GM19351 (cell line): ENCODE measurements at regions not wholly inside any gene's neighbourhood (a gene's known extent, or its start where the extent isn't known, plus 50 kb on each side); places are given as distances from the start of the nearest gene placed in this dataset.
"Not testable (repeated sequence)": the region's sequence is repeated elsewhere in the genome, so short reads cannot be mapped to it uniquely, and the experiment has no call there.

Source experiments
- ATAC-seq: cut with Tn5 transposase; IDR thresholded peaks from one replicate; pipeline ENCODE4 v1.9.1; 2021; ENCODE audit warnings: mild to moderate bottlenecking, moderate library complexity; ENCODE audit not compliant: unreplicated experiment

DNA sequence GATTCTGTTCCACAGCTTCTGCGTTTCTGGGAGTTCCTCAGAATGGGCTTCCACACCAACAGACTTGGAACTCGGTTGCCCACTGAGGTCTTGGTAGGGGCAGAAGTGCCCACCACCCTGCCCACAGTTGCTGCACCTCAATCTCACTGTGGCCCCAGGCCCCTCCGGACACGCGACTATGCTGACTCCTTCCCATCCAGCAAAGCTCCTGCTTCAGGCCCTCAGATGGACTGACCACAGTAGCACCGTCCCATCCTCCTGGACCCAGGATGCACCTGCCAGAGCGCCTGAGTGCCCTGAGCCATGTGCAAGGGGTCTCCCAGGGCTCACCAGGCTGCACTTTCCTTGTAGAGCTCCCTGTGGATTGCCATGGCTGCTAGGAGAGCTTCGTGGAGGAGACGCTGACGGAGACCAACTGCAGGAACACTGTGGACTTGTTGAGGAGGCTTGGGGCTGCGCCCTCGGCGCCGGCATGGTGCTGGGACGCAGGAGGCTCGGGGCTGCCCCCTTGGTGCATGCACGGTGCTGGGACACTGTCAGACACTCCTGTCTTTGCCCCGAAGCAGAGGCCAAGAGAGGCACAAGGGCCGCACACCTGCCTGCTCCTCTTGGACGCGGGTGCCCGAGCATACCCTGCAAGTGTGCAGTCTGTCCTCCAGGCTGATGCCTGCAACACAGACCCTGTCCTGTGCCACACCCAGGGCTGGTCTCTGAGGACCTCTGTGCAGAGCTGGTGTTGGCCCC is 201.3 kb downstream of the LIPI start:
- not testable (repeated sequence) for ATAC-seq

DNA sequence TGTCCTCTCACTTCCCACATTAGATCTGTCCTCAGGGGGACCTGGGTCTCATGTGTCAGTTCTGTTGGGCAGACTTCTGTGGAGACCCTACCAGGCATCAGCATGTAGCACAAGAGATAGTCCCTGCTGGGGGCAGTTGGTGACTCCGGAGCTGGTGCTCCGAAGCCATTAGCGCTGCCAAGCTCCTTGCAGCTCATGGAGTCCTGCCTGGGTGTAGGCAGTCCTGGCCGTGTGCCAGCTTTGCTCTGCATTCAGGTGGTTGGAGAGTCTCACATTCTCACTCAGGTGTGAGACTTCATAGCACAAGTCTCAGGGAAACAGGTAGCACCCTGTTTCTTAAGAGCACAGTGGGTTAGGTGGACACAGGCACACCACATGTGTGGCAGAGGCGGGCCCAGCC is 202.3 kb downstream of the LIPI start:
- not testable (repeated sequence) for ATAC-seq

DNA sequence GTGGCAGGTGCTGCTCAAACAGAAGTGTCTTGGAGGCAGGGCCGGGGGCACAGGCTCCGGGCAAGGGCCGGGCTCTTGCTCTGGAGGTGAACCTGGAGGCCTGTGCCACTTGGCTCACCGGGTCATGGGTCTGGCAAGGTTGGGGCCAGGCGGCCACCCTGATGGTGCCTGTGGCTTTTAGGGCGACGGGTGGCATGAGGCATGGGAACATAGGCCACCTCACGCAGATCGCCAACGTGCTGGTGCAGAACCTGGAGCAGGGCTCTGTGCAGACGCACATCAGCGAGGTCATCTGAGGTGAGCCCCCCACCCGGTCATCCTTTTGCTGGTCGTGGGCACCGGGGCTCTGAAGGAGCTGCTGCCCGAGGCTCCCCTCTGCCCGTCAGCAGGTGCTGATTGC is 202.7 kb downstream of the LIPI start:
- ATAC-seq: not testable (repeated sequence)

DNA sequence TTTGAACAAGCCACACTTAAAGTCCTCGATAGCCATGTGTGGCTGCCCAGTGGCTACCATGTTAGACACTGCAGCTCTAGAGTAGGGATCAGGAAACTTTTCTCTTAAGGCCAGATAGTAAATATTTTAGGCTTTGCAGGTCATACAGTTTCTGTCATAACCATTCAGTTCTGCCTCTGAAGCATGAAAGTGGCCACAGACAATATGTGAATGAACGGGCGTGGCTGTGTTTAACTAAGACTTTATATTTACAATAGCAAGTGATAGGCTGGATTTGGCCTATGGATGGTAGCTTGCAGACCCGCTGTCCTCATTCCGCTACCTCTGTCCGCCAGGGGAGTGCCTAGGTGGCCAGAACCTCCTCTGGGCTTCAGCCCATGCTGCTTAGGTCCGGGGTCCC is 204.6 kb downstream of the LIPI start:
- ATAC-seq: not testable (repeated sequence)

DNA sequence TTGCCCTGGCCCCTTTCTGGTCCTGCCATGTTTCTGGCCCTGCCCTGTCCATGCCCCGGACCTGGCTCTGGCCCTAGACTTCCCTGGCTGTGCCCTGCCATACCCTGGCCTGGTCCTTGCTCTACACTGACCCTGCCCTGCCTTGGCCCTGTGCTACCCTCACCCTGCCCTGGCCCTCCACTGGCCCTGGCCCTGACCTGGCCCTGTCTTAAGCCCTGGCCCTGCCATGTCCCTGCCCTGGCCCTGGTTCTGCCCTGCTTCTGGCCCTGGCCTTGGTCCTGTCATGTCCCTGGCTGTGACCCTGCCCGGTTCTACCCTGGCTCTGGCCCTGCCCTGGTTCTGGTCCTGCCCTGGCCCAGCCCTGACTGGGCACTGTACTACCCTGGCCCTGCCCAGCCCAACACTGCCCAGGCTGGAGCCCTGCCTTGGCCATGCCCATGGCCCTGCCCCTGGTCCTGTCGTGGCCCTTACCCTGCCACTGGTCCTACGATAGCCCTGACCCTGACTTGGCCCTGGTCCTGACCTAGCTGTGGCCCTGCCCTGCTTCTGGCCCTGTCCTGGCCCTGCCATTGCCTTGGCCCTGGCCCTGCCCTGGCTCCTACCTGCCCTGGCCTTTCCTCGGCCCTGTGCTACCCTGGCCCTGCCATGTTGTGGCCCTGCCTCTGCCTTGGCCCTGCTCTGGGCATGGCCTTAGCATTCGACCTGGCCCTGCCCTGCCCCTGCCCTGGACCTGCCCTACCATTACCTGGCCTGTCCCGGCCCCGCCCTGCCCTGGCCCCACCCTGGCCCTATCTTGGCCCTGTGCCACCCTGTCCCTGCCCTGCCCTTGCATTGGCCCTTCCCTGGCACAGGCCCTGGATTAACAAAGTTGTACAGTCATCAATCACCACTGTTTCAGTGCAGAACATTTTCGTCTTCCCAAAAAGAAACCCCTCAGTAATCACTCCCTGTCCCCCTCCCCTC is 223.5 kb downstream of the LIPI start:
- ATAC-seq: not testable (repeated sequence)

DNA sequence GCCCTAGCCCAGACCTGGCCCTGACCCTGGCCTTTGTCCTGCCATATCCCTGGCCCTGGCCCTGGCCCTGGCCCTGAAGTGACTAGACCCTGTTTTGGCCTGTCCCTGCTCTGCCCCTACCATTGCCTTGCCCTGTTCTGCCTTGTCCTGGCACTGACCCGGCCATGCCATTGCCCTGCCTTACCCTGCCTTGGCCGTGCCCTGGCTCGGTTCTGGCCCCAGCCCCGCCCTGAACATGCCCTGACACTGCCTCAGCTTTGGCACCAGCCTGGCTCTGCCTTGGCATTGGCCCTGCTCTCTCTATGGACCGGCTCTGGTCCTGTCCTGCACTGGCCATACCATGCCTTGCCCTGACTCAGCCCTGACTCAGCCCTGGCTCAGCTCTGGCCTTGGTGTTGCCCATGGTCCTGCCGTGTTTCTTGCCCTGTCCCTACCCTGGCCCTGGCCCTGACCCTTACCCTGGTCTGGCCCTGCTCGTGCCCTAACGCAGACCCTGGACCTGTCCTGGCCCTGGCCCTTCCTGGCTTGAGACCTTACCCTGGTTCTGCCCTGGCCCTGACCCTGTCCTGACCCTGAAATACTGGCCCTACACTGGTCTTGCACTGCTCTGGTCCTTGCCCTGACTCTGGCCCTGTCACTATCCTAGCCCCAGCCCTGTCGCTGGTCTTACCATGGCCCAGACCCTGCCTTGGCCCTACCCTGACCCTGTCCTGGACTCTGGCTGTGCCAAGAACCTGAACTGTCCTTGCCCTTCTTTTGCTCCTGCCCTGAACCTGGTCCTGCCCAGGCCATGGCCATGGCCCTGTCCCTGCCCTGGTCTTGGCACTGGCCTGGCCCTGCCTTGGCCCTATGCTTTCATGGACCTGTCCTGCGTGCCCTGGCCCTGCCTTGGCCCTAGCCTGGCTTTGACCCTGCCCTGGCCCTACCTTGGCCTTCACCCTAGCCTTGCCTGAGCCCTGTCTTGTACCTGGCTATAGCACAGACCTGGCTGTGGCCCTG is 224.6 kb downstream of the LIPI start:
- not testable (repeated sequence) for ATAC-seq

DNA sequence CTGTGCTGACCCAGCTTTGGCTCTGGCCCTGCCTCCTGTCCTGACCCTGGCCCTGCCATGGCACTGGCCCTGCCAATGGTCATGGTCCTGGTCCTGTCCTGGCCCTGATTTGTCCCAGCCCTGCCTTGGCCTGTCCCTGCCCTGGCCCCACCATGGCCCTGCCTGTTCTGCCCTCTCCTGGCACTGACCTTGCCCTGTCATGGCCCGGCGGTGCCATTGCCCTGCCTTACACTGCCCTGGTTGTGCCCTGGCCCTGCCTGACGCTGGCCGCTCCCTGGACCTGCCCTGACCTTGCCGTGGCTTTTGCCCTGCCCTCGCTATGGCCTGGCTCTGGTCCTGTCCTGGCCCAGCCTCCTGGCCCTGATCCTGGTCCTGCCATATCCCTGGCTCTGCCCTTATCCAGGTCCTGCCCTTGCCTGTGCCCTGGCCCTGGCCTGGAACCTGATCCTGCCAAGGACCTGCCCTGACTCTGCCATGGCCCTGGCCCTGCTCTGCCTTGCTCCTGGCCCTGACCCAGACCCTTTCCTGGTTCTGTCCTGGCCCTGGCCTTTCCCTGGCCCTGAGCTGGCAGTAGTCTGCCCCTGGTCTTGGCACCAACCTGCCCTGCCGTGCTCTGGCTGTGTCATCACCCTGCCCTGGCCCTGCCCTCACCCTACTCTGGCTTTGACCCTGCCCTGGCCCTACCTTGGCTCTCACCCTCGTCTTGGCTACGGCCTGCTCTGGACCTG is 225.5 kb downstream of the LIPI start:
- ATAC-seq: not testable (repeated sequence)

DNA sequence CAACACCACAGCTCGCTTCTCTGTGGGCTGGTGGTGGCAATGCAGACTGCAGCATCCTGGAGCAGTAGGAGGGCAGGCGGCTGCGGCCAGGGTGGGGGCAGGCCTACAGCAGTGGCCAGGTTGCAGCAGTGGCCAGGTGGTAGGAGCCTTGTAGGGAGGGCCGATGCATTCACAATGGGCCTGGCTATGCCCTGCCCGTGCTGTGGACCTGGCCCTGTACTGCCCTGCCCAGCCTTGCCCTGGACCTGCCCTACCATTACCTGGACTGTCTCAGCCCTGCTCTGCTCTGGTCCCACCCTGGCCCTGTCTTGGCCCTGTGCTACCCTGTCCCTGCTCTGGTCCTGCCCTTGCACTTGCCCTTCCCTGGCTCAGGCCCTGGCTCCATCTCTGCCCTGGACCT is 226.0 kb downstream of the LIPI start:
- not testable (repeated sequence) for ATAC-seq

DNA sequence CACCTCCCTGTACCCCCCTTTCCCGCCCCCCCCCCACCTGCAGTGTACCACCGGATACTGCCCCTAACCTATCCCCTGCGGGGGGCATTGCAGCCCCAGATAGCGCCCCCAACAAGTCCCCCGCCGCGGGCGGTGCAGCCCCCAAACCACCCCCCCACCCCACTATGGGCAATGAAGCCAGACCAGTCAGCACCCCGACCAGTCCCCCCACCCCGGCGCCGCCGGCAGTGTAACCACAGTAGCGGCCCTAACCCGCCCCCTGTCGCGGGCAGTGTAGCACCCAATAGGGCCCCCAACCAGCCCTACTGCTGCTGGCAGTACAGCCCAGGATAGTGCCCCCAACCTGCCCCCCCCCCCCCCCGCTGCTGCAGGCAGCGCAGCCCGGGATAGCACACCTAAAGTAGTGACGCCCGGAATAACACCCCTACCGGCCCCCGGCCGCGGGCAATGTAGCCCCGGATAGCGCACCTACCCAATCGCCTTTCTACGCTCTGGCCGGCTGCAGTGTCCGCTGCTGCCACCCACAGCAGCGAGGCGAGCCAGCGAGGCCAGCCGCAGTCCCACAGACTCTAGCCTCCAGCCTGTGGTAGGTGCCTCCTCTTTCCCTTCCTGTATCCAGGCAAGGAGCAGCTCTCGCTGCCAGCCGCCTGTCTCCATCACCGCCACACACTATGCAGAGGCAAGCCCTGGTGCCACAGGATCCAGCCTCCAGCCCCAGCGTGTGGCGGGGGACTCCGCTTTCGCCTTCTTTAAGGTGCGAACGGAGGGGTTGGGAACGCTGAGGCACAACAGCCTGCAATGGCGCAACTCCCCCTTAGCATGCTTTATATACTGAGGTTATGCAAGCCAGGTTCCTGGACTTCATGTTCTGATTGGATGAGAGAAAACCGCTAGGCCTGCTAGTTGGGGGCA is 229.3 kb downstream of the LIPI start:
- ATAC-seq: not testable (repeated sequence)

DNA sequence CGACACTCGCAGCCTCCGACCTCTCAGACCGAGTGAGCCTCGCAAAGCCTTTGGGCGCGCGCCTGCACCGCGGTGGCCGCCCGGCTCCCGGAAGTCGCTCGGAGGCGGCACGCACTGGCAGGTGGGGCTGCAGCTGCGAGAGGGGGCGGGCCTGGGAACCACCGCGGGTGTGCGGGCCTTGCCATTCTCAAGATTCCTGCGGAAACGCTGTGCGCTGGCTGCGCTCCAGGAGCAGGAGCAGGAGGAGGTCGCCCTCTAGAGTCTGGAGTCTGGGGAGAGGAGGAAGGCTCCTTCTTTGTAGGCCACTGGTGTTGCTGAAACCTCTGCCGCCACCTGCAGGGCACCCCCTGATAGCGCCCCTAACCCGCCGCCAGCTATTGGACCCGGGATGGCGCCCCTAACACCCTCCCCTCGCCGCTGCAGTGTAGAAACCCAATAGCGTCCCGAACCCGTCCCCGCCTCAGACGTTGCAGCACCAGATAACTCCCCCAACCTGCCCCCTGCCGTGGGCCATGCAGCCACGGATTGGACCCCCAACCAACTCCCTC is 230.6 kb downstream of the LIPI start:
- ATAC-seq: peak; percentile 94

DNA sequence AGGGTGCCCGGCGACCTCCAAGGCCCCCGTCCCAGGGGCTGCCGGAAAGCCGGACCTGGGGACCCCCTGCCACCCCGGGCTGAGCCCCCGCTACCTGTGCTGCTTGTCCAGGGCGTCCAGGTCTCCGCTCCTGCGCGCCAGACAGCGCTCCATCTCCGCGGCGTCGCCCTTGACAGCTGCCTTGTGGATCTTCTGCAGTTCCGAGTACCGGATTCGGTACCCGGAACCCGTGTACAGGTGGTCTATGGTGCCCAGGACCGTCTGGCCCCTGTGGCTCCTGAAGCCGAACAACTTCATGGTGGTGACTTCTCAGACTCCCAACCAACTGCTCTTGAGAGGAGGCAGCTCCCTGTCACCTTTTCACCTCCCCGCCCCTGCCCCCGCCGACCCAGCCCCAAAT is 231.1 kb downstream of the LIPI start:
- ATAC-seq: peak; percentile 21

DNA sequence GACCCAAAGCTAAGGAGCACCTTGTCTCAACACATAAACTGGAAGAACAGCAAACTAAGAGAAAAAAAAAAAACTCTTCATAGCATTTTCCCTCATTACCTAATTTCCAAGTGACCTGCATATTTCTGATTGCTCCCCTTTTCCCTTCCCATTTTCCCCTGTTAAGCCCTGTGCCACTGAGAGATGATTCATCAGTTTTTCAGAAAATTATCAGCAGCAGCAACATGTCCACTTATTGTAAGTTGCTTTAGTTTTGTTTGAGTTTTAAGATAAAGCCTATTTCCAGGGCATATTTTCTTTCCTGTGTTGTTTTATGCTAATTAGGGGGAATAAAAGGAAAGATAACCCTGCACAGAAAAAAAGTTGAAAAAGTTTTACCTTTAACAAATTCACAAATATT is 236.2 kb downstream of the LIPI start:
- not testable (repeated sequence) for ATAC-seq

DNA sequence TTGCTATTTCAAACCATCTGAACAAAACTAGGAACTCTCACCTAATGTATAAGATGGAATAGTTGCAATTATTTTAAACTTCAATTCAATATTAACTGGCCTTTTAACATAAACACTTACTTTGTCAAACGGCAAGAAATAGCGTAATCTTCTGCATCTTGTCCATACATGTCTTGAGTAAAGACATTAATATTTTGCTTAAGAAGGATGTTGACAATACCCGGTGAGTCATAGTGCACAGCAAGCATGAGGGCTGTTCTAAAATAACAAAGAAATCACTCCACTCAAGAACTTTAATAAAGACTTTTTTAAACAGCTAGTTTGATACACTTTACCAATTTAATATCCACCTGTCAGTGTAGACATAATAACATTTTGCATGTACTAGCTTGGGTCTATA is 240.9 kb downstream of the LIPI start:
- not testable (repeated sequence) for ATAC-seq

DNA sequence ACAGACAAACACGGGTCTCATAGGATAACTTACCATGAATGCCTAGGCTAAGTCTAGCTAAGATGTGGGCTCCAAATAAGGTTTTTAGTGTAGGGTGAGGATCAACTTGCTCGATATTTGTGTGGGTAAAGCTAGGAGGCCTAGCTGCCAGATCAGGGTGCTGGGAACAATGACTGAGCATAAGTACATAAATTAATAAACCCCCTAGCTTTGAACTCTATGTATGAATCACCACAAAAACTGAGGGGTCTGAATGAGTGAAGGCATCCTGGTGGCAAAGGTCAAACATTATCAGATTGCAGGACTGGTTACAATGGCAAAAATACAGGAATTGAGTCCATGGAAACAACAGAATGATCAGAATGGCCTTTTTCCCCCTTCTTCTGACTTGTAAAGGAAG is 241.8 kb downstream of the LIPI start:
- not testable (repeated sequence) for ATAC-seq

DNA sequence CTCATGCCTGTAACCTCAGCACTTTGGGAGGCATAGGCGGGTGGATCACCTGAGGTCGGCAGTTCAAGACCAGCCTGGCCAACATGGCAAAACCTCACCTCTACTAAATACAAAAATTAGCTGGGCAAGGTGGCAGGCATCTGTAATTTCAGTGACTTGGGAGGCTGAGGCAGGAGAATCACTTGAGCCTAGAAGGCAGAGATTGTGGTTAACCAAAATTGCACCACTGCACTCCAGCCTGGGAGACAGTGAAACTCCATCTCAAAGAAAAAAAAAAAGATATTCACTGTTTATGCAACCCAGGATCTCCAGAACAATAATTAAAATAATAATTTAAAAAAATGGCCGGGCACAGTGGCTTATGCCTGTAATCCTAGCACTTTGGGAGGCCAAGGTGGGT is 247.5 kb downstream of the LIPI start:
- not testable (repeated sequence) for ATAC-seq

DNA sequence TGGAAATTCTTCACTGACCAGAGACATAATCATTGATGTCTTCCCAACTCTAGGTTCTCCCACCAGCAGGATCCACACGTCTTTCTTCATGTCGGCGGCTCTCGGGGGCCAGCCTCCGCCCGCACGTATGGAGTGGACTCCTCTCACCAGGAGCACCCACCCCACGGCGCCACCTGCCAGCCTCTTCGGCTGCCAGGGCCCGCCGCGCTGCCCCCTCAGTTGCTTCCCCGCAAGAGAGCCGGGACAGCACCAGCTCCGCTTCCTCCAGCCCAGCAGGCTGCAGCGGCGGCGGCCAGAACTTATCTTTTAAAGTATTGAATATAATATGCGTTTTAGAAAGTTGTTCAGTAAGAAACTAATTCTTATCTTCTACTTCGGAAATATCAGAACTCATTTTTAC is 273.5 kb downstream of the LIPI start:
- ATAC-seq: no peak

DNA sequence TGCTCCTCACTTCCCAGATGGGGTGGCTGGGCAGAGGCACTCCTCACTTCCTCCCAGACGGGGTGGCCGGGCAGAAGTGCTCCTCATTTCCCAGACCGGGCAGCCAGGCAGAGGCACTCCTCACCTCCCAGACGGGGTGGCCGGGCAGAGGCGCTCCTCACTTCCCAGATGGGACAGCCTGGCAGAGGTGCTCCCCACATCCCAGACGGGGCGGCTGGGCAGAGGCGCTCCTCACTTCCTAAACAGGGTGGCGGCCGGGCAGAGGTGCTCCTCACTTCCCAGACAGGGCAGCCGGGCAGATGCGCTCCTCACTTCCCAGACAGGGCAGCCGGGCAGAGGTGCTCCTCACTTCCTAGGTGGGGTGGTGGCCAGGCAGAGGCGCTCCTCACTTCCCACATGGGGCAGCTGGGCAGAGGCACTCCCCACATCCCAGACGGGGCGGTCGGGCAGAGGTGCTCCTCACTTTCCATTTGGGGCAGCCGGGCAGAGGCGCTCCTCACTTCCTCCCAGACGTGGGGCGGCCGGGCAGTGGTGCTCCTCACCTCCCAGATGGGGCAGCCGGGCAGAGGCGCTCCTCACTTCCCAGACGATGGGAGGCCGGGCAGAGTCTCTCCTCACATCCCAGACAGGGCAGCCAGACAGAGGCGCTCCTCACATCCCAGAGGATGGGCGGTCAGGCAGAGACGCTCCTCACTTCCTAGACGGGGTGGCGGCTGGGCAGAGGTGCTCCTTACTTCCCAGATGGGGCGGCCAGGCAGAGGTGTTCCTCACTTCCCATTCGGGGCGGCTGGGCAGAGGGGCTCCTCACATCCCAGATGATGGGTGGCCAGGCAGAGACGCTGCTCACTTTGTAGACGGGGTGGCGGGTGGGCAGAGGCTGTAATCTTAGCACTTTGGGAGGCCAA is 274.5 kb downstream of the LIPI start:
- ATAC-seq: not testable (repeated sequence)
